A549 (cell line): ENCODE measurements at regions not wholly inside any gene's neighbourhood (a gene's known extent, or its start where the extent isn't known, plus 50 kb on each side); places are given as distances from the start of the nearest gene placed in this dataset.

ENCODE experiments used
- CEBPB ChIP-seq, 2 experiments: fragments of >200 bp in 1 of 2; sonication (Bioruptor Twin) in 1 of 2; formaldehyde crosslinking in 1 of 2; IDR thresholded peaks; 2 replicates each; pipeline ENCODE4 v1.6.1; 2012 to 2016
- EHF ChIP-seq: fragments of 250-450 bp; sonication (Bioruptor Pico); IDR thresholded peaks from 2 replicates; pipeline ENCODE4 v1.5.0; 2020; ENCODE audit warnings: mild to moderate bottlenecking
- ESRRA ChIP-seq: fragments of 150-350 bp; IDR thresholded peaks from 2 replicates; pipeline ENCODE4 v1.6.1; 2014; ENCODE audit warnings: mild to moderate bottlenecking, low read length, borderline replicate concordance
- JUNB ChIP-seq: fragments of >200 bp; sonication (Bioruptor Twin); formaldehyde crosslinking; IDR thresholded peaks from 2 replicates; pipeline ENCODE4 v1.6.1; 2016
- MAZ ChIP-seq: fragments of 150-350 bp; IDR thresholded peaks from 2 replicates; pipeline ENCODE4 v1.6.1; 2014; ENCODE audit warnings: antibody characterized with exemption, low read depth, low read length, borderline replicate concordance
- POLR2A ChIP-seq: IDR thresholded peaks from 2 replicates; pipeline ENCODE4 v1.6.1; 2012; ENCODE audit warnings: mild to moderate bottlenecking, low read length
- POLR2AphosphoS2 ChIP-seq: conservative IDR thresholded peaks from 2 replicates; pipeline ENCODE4 v1.6.1; 2012; ENCODE audit warnings: low read length, improper control_type of control experiment, inconsistent platforms
- RAD21 ChIP-seq, 2 experiments: fragments of >200 bp in 1 of 2; sonication (Bioruptor Twin) in 1 of 2; formaldehyde crosslinking in 1 of 2; IDR thresholded peaks in 1 of 2; conservative IDR thresholded peaks in 1 of 2; 2 replicates in 1 of 2; 3 replicates in 1 of 2; pipeline ENCODE4 v1.6.1; 2012 to 2018; ENCODE audit warnings: inconsistent platforms in 1 of 2
- RCOR1 ChIP-seq: fragments of 150-350 bp; IDR thresholded peaks from 2 replicates; pipeline ENCODE4 v1.6.1; 2014; ENCODE audit warnings: antibody characterized with exemption, low read length, low read depth
- SREBF2 ChIP-seq: fragments of 450-650 bp; IDR thresholded peaks from 2 replicates; pipeline ENCODE4 v1.6.1; 2014; ENCODE audit warnings: mild to moderate bottlenecking, moderate library complexity
- ZC3H11A ChIP-seq: fragments of 450-650 bp; IDR thresholded peaks from 2 replicates; pipeline ENCODE4 v1.6.1; 2014; ENCODE audit warnings: antibody characterized with exemption, mild to moderate bottlenecking
- TF ChIP-seq, protein P1 (sequence below): fragments of >200 bp; sonication (Bioruptor Twin); formaldehyde crosslinking; IDR thresholded peaks from 3 replicates; pipeline ENCODE4 v1.5.1; 2016
- TF ChIP-seq, protein P2 (sequence below): IDR thresholded peaks from 2 replicates; pipeline ENCODE4 v1.6.1; 2012
- TF ChIP-seq, protein P3 (sequence below): fragments of 200-600 bp; sonication (generic); IDR thresholded peaks from 2 replicates; pipeline ENCODE4 v1.6.1; 2016; ENCODE audit warnings: antibody characterized with exemption, mild to moderate bottlenecking, moderate library complexity

DNA sequence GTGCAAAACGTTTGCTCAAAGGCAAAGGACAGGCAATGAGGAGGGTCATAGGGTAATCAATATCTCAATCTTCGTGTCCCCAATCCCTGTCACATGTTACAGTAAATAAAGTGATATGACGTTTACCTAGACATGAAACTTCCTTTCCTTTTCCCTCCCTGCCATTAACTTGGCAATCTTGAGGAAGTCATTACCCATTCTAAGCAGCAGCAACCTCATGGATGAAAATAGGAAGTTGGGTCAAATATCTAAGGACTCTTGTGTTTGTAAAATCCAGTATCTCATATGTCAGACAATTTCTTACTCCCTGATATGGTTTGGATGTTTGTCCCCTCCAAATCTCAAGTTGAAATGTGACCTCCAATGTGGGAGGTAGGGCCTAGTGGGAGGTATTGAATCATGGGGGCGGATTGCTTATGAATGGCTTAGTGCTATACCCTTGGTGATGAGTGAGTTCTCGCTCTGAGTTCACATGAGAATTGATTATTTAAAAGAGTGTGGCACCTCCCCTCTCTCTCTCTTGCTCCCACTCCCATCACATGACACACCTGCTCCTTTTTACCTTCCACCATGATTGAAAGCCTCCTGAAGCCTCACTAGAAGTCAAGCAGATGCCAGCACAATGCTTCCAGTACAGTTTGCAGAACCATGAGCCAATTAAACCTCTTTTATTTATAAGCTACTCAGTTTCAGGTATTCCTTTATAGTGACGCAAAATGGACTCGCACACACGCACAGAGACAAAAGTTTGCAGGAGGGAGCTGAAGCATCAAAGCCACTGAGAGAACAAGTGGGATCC, 545.9 kb upstream of the JARID2 start:
- TF ChIP-seq, protein P1, sequence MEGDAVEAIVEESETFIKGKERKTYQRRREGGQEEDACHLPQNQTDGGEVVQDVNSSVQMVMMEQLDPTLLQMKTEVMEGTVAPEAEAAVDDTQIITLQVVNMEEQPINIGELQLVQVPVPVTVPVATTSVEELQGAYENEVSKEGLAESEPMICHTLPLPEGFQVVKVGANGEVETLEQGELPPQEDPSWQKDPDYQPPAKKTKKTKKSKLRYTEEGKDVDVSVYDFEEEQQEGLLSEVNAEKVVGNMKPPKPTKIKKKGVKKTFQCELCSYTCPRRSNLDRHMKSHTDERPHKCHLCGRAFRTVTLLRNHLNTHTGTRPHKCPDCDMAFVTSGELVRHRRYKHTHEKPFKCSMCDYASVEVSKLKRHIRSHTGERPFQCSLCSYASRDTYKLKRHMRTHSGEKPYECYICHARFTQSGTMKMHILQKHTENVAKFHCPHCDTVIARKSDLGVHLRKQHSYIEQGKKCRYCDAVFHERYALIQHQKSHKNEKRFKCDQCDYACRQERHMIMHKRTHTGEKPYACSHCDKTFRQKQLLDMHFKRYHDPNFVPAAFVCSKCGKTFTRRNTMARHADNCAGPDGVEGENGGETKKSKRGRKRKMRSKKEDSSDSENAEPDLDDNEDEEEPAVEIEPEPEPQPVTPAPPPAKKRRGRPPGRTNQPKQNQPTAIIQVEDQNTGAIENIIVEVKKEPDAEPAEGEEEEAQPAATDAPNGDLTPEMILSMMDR = no peak
- TF ChIP-seq POLR2A (no peak), MAZ (no peak), CEBPB (IDR thresholded peaks at IDR 0.05) (no peak), RCOR1 (no peak), SREBF2 (no peak), ZC3H11A (no peak), ESRRA (no peak), JUNB (no peak), POLR2AphosphoS2 (no peak), RAD21 (conservative IDR thresholded peaks at IDR 0.05 in 1 of 2, IDR thresholded peaks at IDR 0.05 in 1 of 2) (no peak), EHF (CRISPR knock-in tag) (no peak)
- TF ChIP-seq, protein P2, sequence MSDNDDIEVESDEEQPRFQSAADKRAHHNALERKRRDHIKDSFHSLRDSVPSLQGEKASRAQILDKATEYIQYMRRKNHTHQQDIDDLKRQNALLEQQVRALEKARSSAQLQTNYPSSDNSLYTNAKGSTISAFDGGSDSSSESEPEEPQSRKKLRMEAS = no peak
- TF ChIP-seq, protein P3, sequence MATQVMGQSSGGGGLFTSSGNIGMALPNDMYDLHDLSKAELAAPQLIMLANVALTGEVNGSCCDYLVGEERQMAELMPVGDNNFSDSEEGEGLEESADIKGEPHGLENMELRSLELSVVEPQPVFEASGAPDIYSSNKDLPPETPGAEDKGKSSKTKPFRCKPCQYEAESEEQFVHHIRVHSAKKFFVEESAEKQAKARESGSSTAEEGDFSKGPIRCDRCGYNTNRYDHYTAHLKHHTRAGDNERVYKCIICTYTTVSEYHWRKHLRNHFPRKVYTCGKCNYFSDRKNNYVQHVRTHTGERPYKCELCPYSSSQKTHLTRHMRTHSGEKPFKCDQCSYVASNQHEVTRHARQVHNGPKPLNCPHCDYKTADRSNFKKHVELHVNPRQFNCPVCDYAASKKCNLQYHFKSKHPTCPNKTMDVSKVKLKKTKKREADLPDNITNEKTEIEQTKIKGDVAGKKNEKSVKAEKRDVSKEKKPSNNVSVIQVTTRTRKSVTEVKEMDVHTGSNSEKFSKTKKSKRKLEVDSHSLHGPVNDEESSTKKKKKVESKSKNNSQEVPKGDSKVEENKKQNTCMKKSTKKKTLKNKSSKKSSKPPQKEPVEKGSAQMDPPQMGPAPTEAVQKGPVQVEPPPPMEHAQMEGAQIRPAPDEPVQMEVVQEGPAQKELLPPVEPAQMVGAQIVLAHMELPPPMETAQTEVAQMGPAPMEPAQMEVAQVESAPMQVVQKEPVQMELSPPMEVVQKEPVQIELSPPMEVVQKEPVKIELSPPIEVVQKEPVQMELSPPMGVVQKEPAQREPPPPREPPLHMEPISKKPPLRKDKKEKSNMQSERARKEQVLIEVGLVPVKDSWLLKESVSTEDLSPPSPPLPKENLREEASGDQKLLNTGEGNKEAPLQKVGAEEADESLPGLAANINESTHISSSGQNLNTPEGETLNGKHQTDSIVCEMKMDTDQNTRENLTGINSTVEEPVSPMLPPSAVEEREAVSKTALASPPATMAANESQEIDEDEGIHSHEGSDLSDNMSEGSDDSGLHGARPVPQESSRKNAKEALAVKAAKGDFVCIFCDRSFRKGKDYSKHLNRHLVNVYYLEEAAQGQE = no peak
